HL-60 (cell line): ENCODE measurements at regions not wholly inside any gene's neighbourhood (a gene's known extent, or its start where the extent isn't known, plus 50 kb on each side); places are given as distances from the start of the nearest gene placed in this dataset.

Source experiments
- POLR2AphosphoS5 ChIP-seq: IDR thresholded peaks from 2 replicates; pipeline ENCODE4 v1.6.1; 2012; ENCODE audit warnings: low read depth
- TF ChIP-seq, protein P1 (sequence below): IDR thresholded peaks from one replicate; pipeline ENCODE4 v1.5.1; 2011; ENCODE audit warnings: low read length, control low read depth, inconsistent platforms; ENCODE audit not compliant: insufficient read depth
- TF ChIP-seq, protein P2 (sequence below): IDR thresholded peaks from 2 replicates; pipeline ENCODE4 v1.6.1; 2012; ENCODE audit warnings: low read depth; ENCODE audit not compliant: insufficient replicate concordance

DNA sequence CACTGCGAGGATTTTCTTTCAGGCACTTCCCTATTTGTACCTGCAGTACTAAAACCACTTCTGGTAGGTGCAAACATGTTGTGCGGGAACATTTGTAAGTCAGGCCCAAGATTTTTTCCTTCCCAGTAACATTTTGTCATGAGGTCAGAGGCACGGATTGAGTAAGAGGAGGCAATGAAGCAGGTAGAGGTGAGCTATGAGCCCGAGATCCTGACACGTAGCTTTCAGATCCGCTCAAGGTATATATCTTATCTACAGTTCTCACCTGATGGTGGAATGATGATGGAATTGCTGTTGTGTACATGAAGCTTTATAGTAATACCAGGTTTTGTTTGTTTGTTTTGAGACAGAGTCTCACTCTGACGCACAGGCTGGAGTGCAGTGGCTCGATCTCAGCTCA, 497.5 kb downstream of the NR2F2 start:
- TF ChIP-seq, protein P1, sequence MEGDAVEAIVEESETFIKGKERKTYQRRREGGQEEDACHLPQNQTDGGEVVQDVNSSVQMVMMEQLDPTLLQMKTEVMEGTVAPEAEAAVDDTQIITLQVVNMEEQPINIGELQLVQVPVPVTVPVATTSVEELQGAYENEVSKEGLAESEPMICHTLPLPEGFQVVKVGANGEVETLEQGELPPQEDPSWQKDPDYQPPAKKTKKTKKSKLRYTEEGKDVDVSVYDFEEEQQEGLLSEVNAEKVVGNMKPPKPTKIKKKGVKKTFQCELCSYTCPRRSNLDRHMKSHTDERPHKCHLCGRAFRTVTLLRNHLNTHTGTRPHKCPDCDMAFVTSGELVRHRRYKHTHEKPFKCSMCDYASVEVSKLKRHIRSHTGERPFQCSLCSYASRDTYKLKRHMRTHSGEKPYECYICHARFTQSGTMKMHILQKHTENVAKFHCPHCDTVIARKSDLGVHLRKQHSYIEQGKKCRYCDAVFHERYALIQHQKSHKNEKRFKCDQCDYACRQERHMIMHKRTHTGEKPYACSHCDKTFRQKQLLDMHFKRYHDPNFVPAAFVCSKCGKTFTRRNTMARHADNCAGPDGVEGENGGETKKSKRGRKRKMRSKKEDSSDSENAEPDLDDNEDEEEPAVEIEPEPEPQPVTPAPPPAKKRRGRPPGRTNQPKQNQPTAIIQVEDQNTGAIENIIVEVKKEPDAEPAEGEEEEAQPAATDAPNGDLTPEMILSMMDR = no peak
- no peak for TF ChIP-seq POLR2AphosphoS5
- TF ChIP-seq, protein P2, sequence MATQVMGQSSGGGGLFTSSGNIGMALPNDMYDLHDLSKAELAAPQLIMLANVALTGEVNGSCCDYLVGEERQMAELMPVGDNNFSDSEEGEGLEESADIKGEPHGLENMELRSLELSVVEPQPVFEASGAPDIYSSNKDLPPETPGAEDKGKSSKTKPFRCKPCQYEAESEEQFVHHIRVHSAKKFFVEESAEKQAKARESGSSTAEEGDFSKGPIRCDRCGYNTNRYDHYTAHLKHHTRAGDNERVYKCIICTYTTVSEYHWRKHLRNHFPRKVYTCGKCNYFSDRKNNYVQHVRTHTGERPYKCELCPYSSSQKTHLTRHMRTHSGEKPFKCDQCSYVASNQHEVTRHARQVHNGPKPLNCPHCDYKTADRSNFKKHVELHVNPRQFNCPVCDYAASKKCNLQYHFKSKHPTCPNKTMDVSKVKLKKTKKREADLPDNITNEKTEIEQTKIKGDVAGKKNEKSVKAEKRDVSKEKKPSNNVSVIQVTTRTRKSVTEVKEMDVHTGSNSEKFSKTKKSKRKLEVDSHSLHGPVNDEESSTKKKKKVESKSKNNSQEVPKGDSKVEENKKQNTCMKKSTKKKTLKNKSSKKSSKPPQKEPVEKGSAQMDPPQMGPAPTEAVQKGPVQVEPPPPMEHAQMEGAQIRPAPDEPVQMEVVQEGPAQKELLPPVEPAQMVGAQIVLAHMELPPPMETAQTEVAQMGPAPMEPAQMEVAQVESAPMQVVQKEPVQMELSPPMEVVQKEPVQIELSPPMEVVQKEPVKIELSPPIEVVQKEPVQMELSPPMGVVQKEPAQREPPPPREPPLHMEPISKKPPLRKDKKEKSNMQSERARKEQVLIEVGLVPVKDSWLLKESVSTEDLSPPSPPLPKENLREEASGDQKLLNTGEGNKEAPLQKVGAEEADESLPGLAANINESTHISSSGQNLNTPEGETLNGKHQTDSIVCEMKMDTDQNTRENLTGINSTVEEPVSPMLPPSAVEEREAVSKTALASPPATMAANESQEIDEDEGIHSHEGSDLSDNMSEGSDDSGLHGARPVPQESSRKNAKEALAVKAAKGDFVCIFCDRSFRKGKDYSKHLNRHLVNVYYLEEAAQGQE = no peak
